Gastroesophageal sphincter (tissue), 4 donors: ENCODE measurements at regions not wholly inside any gene's neighbourhood (a gene's known extent, or its start where the extent isn't known, plus 50 kb on each side); places are given as distances from the start of the nearest gene placed in this dataset.

ENCODE experiments used
- ATAC-seq: fragments of 150-250 bp; one replicate; pipeline ENCODE4 v1.9.1; 2016; ENCODE audit warnings: mild to moderate bottlenecking, moderate library complexity
- H3K27ac ChIP-seq, 4 donors: fragments of 200-600 bp; sonication (generic) in 3 of 4; 1 replicate in 3 of 4; 2 replicates in 1 of 4; pipeline ENCODE4 v1.5.1; 2016 to 2019
- H3K27me3 ChIP-seq: fragments of 200-600 bp; sonication (generic); one replicate; pipeline ENCODE4 v1.5.1; 2019
- H3K36me3 ChIP-seq, 2 donors: fragments of 200-600 bp; sonication (generic); one replicate each; pipeline ENCODE4 v1.5.1; 2019; ENCODE audit warnings: control low read depth in 1 of 2
- H3K4me1 ChIP-seq, 3 donors: fragments of 200-600 bp; sonication (generic); 1 replicate in 2 of 3; 2 replicates in 1 of 3; pipeline ENCODE4 v1.5.1; 2016 to 2019; ENCODE audit warnings: control low read depth in 2 of 3
- H3K4me3 ChIP-seq, 2 donors: fragments of 200-600 bp; sonication (generic); one replicate each; pipeline ENCODE4 v1.5.1; 2019; ENCODE audit warnings: mild to moderate bottlenecking in 1 of 2, moderate library complexity in 1 of 2
- H3K9me3 ChIP-seq, 3 donors: fragments of 200-600 bp; sonication (generic); one replicate each; pipeline ENCODE4 v1.5.1; 2017 to 2019; ENCODE audit warnings: control low read depth in 2 of 3
- CTCF ChIP-seq, 4 experiments: fragments of 200-600 bp in 2 of 4; fragments of 450-650 bp in 2 of 4; sonication (generic) in 1 of 4; IDR thresholded peaks; one replicate each; pipeline ENCODE4 v1.5.1; 2017 to 2019; ENCODE audit warnings: antibody characterized with exemption in 4 of 4, mild to moderate bottlenecking in 2 of 4, moderate library complexity in 2 of 4
- EP300 ChIP-seq: sonication (generic); formaldehyde crosslinking; IDR thresholded peaks from one replicate; pipeline ENCODE4 v1.6.1; 2017; ENCODE audit warnings: antibody characterized with exemption, mild to moderate bottlenecking
- POLR2A ChIP-seq, 2 donors: fragments of 450-650 bp; IDR thresholded peaks; one replicate each; pipeline ENCODE4 v1.6.1; 2017; ENCODE audit warnings: antibody characterized with exemption in 2 of 2, mild to moderate bottlenecking in 2 of 2, moderate library complexity in 1 of 2
- POLR2AphosphoS5 ChIP-seq: sonication (generic); formaldehyde crosslinking; IDR thresholded peaks from one replicate; pipeline ENCODE4 v1.6.1; 2017; ENCODE audit warnings: antibody characterized with exemption
- WGBS, 2 donors: methylation state at CpG; one replicate each; pipeline ENCODE4 v1.1.5; 2018; ENCODE audit warnings: low coverage in 1 of 2; 5-methylcytosine and 5-hydroxymethylcytosine counted together

GRCh38 chr4:15226203-15226602 is 201.6 kb upstream of the C1QTNF7 start:
- Histone ChIP-seq H3K4me1 (peaks cover 0 to 1% (median 0%) of the 10 kb centered on the region in 3 donors), H3K27ac (no peak overlapping the region), H3K9me3 (no peaks in the 10 kb centered on the region), H3K4me3 (no peak overlapping the region), H3K27me3 (no peaks in the 10 kb centered on the region), H3K36me3 (no peaks in the 10 kb centered on the region)
- ATAC-seq, result no peak
- 92 to 94% methylated on average over 3 of the region's 3 CpGs for WGBS, 2 donors
- no peak for TF ChIP-seq CTCF (IDR thresholded peaks at IDR 0.05)
- TF ChIP-seq POLR2AphosphoS5, result no peak
- no peak for TF ChIP-seq POLR2A (IDR thresholded peaks at IDR 0.05)
- no peak for TF ChIP-seq EP300

- no peaks in the 10 kb centered on the region for H3K9me3 ChIP-seq
- no peak overlapping the region for H3K4me3 ChIP-seq
- no peaks in the 10 kb centered on the region for H3K27me3 ChIP-seq
- WGBS, 2 donors, result 44 to 55% methylated on average over 6 to 8 of the region's 8 CpGs
- H3K27ac ChIP-seq, result peak overlapping the region in 2 of 4 donors; percentile 41 to 48
- no peak for TF ChIP-seq POLR2A (IDR thresholded peaks at IDR 0.05)
- TF ChIP-seq EP300, result no peak
- no peak for TF ChIP-seq POLR2AphosphoS5
- peak; percentile 68 to 85 (median 81) for TF ChIP-seq CTCF (IDR thresholded peaks at IDR 0.05)
- H3K36me3 ChIP-seq, result no peaks in the 10 kb centered on the region
- H3K4me1 ChIP-seq, result peaks cover 0 to 43% (median 2%) of the 10 kb centered on the region in 3 donors
- peak; percentile 89 for ATAC-seq
These were observed 196.4 kb upstream of the C1QTNF7 start for GRCh38 chr4:15231265-15232091.

- no peak overlapping the region for H3K4me3 ChIP-seq
- no peaks in the 10 kb centered on the region for H3K9me3 ChIP-seq
- 43 to 85% methylated on average over 7 to 10 of the region's 10 CpGs for WGBS, 2 donors
- no peak for ATAC-seq
- peak overlapping the region in 3 of 4 donors; percentile 1 to 61 (median 48) for H3K27ac ChIP-seq
- H3K4me1 ChIP-seq, result peaks cover 0 to 45% (median 2%) of the 10 kb centered on the region in 3 donors
- H3K27me3 ChIP-seq, result no peaks in the 10 kb centered on the region
- TF ChIP-seq POLR2A (IDR thresholded peaks at IDR 0.05) (no peak), EP300 (no peak), POLR2AphosphoS5 (no peak), CTCF (IDR thresholded peaks at IDR 0.05) (no peak)
- no peaks in the 10 kb centered on the region for H3K36me3 ChIP-seq
These were observed 195.2 kb upstream of the C1QTNF7 start for GRCh38 chr4:15232366-15233263.

DNA sequence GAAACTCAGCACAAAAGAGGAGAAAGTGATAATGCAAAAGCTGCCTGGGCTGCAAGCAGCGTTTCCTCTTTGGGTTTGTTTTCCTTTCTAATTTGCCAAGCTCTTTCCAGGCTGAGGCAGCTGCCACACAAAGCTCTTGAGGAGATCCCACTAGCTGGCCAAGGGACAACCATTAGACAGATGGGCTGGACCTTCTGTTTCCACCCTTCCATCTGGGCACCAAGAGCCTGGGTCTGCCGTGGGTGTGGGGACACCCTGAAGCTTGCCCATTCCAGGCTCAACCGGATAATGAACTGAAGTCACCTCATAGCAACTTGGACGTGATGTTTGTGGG is 194.6 kb upstream of the C1QTNF7 start:
- H3K27me3 ChIP-seq, result no peaks in the 10 kb centered on the region
- H3K4me1 ChIP-seq, result peaks cover 0 to 51% (median 2%) of the 10 kb centered on the region in 3 donors
- H3K36me3 ChIP-seq, result no peaks in the 10 kb centered on the region
- TF ChIP-seq POLR2A (IDR thresholded peaks at IDR 0.05) (no peak), POLR2AphosphoS5 (no peak), CTCF (IDR thresholded peaks at IDR 0.05) (no peak), EP300 (no peak)
- 29 to 37% methylated on average over 1 to 4 of the region's 4 CpGs for WGBS, 2 donors
- no peak overlapping the region for H3K4me3 ChIP-seq
- H3K27ac ChIP-seq, result peak overlapping the region in 3 of 4 donors; percentile 1 to 61 (median 48)
- no peaks in the 10 kb centered on the region for H3K9me3 ChIP-seq
- ATAC-seq, result no peak
